ENCODE measurements at regions not wholly inside any gene's neighbourhood (a gene's known extent, or its start where the extent isn't known, plus 50 kb on each side); places are given as distances from the start of the nearest gene placed in this dataset.

- TF ChIP-seq GATA2 (CRISPR knock-in tag; IDR thresholded peaks at IDR 0.05) (no peak), POLR2AphosphoS5 (IDR thresholded peaks at IDR 0.05; ENCODE audit: low read depth, low read length) (no peak), TAF1 (IDR thresholded peaks at IDR 0.05; ENCODE audit: borderline replicate concordance, low read depth, low read length) (no peak), MEF2A (IDR thresholded peaks at IDR 0.05; ENCODE audit: borderline replicate concordance, low read depth) (no peak), RAD21 (IDR thresholded peaks at IDR 0.05; ENCODE audit: low read length) (no peak), USF1 (IDR thresholded peaks at IDR 0.05; ENCODE audit: borderline replicate concordance, low read depth) (no peak), RCOR1 (IDR thresholded peaks at IDR 0.05; ENCODE audit: low read length) (no peak), MXI1 (IDR thresholded peaks at IDR 0.05; ENCODE audit: low read depth, low read length) (no peak), RXRA (IDR thresholded peaks at IDR 0.05; ENCODE audit: borderline replicate concordance, low read depth) (no peak), MAX (IDR thresholded peaks at IDR 0.05; ENCODE audit: low read depth) (no peak), CTCF (IDR thresholded peaks at IDR 0.05) (no peak)
Observed at GRCh38 chr12:108076556-108076955, 52.5 kb upstream of the WSCD2 start.

Data from SK-N-SH (cell line).